GM18502 (cell line): ENCODE measurements at regions not wholly inside any gene's neighbourhood (a gene's known extent, or its start where the extent isn't known, plus 50 kb on each side); places are given as distances from the start of the nearest gene placed in this dataset.
A peak's percentile ranks its signal among the peaks of the same experiment; 100 is the strongest.

ENCODE experiments used
- ATAC-seq: cut with Tn5 transposase; IDR thresholded peaks from one replicate; pipeline ENCODE4 v1.9.1; 2021; ENCODE audit warnings: mild to moderate bottlenecking; ENCODE audit not compliant: unreplicated experiment, poor library complexity

DNA sequence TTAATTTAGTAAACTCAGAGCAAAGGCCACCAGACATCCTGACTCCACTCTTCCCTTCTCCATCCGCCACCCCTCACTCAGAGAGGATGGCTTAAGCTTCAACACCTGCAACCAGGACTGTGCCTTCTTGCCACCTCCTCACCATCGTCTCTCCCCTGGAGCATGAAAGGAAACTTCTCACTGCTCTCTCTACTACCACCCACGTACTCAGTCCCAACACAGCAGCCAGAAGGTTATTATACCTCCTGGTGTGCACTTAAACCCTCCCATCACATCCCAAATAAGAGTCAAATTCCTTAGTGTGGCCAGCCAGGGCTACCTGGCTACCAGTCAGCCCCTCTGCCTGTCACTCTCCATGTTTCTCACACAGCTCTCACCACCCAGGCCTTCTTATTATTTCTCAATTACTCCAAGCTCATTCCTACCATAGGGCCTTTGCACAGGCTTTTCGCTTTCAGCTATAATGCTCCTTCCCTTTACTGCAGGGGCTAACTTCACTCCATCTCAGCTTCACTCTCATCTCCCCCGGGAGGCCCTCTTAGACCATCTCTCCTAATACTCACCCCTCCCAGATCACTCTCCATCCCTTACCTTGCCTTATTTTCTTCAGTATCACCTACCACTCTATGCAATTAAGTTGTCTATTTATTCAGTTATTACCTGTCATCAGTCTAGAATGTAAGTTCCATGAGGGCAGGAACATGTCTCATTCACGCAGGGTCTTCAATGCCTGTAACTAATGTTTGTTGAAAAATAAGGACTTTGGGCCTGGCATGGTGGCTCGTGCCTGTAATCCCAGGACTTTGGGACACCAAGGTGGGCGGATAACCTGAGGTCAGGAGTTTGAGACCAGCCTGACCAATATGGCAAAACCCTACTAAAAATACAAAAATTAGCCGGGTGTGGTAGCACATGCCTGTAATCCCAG is 137.5 kb downstream of the TOMM20 start:
- ATAC-seq: no peak

DNA sequence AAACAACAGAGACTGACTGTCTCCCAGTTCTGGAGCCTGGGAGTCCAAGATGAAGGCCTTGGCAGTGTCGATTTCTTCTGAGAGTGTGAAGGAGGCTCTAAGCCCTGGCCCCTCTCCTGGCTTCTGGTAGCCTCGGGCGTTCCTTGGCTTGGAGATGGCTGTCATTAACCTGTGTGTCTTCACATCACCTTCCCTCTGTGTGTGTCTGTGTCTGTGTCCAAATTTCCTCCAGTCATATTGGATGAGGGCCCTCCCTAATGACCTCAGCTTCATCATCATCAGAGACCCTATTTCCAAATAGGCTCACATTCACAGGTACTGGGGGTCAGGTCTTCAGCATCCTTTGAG is 138.3 kb downstream of the TOMM20 start:
- no peak for ATAC-seq

DNA sequence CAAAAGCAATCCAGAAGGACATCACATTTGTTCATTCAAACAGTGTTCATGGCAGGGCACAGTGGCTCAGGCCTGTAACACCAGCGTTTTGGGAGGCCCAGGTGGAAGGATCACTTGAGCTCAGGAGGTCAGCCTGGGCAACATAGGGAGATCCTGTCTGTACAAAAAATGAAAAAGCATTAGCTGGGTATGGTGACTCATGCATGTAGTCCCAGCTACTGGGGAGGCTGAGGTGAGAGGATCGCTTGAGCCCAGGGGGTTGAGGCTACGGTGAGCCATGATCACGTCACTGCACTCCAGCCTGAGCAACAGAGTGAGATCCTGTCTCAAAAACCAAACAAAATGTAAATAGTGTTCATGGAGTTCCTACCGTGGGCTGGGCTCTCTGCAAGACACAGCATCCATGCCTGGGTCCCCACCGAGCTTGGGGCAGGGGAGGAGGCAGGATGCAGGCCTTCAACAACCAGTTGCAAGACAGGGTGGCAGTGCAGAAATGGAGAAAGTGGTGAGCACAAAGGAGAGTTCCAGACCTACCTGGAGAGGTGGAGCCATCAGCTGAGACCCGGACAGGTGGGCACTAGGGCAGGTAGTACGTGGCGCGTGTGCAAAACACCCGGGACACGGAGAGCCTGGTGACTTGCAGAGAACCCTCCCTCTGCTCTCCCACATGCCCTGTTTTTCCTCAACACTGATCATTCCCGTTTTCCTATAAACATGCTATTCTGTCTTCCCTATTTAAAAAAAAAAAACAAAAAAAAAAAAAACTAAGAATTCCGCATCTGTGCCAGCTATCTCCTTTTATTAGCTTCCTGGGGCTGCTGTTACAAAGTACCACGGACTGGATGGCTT is 138.9 kb downstream of the TOMM20 start:
- no peak for ATAC-seq

DNA sequence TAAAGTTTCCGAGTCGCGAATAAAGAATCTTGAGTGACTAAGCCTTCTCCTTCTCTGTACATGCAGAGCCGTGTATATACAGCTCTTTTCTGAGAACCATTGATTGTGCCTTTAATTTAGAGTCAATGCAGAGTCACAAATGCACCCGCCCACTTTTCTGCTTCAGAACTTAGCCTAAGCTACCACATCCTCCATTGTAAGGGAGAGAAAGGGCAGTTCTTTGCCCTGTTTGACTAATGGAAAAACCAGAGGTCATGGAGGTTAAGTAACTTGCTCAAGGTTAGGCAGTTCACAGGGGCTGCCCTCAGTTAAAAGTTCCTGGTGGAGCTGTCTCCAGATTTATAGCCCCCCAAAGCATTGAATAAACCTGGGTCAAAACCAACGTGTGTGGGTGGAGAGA is 139.6 kb downstream of the TOMM20 start:
- no peak for ATAC-seq

DNA sequence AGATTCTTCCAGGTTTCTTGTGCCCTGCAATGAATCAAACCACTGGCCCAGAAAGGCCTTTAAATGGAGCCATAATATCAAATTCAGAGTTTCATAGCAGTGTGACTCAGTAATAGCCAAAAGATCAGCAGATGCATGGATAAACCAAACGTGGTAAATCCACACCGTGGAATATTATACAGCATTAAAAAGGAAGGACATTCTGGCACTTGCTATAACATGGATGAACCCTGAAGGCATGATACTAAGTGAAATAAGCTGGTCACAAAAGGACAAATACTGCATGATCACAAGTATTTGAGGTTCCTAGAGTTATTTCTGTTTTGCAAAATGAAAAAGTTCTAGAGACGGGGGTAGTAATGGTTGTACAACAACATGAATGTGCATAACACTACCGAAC is 140.1 kb downstream of the TOMM20 start:
- ATAC-seq: no peak

DNA sequence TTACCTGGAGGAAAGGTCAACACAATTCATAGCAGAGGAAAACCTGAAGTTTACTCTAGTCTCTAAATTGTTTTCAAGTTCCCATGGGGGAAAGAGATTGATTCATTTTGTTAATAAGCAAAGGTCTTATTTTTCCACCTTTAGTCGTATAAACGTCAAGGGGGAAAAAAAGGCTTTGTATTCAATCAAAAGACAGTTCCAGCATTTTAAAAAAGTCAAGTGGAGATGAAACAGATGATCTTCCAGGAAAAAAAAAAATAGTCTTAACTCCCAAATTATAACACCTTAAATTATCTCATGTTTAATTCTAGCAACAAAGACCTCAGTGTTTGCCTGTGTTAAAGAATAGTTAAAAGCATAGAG is 140.5 kb downstream of the TOMM20 start:
- no peak for ATAC-seq

DNA sequence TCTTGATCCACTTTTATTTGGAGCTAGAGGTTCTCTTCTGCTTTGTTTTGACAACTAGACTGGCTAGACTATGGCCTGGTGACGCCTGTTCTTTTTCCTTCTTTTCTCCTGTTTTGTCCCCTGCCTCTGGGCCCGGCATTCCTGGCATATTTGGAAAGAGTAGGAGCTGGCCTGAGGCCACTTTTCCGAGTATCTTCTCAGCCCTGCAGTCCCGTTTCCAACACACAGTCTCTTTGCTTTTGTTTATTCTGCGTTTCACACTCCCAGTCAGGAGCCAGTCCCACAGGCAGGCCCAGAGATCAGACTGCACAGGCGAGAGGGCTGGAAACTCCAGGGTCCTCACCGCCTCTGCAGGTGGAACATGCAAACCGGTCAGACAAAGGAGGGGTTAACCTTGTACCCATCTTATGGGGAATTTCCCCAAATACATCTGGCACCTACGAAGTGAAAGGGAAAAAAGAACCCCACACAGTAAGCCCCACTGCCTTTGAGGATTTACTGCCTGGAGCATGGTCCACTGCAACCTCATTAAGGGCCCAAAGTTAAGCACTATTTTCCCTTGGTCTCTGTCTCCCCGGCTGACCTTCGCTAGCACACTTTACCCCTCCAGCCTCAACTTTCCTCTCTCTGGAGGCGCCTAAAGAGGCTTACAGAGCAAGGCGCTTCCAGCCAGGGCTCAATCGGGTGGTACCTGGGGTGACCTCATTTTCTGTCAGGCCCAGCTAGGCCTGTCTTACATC is 141.1 kb downstream of the TOMM20 start:
- ATAC-seq: peak; percentile 66

DNA sequence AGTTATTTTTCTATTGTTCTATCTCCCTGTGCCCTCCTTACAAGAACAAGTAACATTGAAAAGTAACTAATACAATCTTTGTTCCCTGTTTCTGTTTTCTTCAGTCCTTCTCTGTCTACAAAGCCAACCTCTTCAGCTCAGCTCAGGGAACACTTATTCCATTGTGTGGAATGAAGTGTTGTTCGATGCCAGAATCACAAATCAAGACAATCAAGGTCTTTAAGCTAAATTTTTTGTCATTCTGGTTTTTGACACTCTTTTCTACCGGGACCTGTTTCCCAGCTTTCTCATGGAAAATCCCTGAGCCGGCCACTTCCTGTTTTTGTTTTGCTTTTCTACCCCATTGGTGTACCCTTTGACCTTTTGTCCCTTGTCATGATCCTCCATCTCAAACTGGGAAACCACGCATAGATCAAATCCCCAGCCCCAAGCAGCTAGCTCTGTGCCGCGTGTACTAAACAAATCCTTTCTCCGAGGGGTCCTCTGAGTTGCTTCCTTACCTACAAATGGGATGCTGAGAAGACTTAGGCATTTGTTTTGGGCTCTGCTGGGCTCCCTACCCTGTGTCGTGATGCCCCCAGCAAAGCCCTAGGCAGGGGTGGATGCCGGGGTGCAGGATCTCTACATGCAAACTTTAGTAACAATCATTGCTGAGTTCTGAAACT is 141.8 kb downstream of the TOMM20 start:
- ATAC-seq: no peak

DNA sequence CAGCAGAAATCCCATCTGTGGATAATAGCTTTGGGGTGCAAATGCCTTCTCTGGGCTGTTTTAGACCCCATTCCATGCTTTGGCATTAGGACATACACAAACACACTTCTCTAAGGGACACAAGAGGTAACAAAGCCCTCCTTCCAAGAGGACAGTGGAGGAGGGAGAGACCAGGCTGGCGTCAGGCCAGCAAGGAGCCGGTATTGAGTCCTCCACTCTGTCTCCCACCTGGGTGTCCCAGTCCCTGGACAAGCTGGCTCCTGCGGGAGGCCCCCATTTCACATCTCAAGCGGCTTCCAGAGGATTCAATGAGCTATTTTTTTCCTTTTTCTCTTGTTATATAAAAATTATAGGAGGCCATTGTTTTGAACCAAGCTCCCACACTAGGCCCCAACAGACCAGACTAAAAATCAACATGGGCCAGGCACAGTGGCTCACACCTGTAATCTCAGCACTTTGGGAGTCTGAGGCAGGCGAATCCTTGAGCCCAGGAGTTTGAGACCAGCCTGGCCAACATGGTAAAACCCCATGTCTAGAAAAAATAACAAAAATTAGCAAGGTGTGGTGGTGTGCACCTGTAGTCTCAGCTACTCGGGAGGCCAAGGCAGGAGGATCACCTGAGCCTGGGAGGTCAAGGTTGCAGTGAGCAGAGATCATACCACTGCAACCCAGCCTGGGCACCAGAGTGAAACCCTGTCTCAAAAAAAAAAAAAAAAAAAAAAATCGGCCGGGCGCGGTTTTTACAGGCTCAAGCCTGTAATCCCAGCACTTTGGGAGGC is 142.9 kb downstream of the TOMM20 start:
- no peak for ATAC-seq

DNA sequence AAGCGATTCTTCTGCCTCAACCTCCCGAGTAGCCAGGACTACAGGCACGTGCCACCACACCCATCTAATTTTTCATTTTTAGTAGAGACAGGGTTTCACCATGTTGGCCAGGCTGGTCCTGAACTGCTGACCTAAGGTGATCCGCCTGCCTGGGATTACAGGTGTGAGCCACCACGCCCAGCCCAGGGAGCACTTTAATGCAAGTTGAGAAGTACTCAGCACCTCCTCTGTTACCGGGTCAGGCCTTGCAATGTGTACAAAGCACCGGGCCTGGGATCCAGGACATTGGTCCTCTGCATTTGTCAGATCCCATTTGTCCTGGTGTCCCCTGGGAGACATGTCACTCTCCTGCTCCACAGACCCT is 143.6 kb downstream of the TOMM20 start:
- no peak for ATAC-seq

DNA sequence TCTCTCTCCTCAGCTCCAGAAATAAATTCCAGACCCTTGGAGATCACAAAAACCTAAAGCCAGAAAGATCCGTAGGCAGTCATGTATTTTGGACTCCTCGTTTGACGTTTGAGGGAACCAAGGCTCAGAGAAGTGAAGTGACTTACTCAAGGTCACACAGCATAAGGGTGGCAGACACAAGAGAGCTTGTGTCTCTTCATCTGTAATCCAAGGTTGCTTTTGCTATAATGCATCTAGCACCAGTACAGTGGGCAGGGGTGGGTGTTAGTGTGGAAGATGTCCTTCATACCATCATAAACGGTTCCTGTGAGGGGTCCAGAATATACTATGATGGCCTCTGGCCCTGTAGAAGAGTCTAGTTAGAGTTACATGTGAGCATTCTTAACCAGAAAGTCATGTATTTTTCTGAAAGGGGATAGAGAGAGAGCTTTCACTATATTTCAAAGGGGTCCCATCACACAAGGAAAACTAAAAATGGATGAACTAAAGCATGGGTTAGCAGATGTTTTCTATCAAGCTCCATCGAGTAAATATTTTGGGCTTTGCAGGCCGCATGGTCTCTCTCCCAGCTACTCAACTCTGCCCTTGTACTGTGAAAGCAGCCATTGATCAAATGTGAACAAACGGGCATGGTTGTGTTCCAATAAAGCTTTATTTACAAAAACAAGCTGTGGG is 144.9 kb downstream of the TOMM20 start:
- no peak for ATAC-seq

DNA sequence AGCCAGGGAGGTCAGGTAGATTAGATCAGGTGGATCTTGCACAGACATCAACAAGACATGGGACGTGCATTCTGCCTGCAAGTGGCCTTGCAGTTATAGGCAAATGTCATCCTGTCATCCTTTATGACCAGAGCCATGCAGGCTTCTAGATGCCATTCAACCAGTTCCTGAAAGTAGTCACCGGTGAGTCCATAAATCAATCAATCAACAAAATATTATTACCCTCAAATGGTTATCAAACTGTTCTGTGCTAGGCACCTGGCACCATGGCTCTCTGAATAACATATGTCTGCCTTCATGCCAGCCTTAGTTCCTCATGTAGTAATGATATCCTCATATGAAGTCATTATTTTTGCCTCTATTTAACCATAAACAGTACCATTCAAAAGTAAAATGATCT is 146.9 kb downstream of the TOMM20 start:
- no peak for ATAC-seq

DNA sequence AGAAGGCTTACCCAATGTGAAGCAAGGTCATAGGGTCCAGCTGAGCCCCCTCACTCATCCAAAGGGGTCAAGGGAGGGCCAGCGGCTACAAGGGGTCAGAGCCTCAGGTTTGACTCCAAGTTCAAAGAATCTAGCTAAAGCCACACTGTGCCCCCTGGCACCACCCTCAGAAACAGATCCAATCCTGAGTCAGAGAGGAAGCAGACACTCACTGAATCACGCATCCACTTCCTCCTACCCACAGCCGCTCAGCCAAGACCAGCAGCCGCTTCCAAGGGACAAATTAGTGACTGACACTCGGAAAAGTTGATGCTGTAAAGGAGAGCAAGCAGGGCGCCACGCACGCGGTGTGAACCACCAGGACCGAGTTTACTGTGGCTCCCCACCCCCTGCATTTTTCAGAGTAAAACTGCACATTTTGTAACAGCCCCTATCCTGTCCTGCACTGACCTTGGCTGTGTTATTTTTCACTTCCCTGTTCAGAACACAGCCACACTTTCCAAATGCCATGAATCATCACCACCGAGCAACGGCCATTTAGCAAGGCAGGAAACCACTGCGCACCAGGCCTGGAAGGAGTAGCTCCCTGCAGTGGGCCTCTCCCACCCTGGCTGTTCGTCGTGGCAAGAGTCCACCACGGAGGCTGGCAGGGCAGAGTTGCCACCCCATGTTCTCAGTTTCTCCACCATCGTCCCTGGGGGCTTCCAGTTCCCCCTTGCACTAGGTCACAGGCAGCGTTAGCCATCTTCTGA is 147.8 kb downstream of the TOMM20 start:
- ATAC-seq: peak; percentile 45

DNA sequence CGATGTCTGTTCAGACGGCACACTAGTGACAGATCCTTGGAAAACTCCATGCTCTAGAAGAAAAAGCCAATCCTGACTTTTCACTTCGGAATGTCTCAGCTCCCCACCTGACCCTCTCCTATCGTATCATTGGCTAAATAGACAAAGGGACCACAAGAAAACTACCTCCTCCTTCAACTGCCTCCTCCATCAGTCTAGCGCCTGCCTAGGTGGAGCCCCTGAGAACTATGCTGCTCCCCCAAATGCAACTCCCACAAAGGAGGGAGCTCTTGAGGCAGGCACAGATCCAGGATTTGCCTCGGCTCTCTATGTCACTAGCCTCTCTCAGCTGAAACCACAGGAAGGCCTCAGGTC is 148.4 kb downstream of the TOMM20 start:
- ATAC-seq: peak; percentile 4

DNA sequence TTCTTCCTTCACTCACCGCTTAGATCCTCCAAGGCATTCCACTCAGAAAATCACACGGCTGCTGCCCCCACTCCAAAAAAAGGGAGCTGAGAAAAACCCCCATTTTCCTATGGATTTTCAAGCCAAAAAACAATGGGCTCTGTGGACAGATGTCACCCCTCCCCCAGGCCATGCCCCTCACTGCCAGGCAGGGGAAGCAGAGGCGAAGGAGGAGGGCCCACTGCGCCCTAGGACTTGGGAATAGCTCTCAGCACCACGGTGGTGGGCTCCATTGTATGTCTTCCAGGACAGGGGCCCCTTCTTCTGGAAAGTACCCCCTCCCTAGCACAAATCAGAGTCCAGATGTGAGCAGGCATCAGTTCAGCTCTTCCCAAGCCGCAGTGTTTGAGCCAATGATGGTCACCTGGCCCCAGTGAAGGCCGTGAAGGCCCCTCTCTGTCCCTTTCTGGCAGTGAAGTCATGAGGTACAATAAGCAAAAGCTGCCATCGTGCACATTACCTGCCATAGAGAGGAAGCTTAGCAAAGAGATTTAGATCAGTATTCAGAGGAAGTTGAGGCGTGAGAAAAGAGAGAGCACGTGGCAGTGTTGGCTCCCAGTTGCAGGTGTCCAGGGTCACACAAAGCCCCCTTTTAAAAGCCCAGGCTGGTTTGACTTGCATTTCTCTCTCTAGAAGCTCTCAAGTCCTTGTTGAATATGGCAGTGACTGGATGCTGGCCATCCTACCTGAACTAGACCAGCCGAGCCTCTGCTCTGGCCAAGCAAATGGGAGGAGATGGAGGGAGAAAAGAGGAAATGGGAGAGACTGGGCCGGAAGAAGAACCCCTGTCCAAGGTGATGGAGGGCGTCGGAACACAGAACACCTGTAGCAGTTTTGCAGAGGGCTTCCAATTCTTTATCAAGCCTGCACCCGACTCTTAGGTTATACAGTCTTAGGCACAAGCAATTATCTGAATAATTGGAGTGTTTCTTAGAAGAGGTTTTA is 149.0 kb downstream of the TOMM20 start:
- ATAC-seq: no peak

DNA sequence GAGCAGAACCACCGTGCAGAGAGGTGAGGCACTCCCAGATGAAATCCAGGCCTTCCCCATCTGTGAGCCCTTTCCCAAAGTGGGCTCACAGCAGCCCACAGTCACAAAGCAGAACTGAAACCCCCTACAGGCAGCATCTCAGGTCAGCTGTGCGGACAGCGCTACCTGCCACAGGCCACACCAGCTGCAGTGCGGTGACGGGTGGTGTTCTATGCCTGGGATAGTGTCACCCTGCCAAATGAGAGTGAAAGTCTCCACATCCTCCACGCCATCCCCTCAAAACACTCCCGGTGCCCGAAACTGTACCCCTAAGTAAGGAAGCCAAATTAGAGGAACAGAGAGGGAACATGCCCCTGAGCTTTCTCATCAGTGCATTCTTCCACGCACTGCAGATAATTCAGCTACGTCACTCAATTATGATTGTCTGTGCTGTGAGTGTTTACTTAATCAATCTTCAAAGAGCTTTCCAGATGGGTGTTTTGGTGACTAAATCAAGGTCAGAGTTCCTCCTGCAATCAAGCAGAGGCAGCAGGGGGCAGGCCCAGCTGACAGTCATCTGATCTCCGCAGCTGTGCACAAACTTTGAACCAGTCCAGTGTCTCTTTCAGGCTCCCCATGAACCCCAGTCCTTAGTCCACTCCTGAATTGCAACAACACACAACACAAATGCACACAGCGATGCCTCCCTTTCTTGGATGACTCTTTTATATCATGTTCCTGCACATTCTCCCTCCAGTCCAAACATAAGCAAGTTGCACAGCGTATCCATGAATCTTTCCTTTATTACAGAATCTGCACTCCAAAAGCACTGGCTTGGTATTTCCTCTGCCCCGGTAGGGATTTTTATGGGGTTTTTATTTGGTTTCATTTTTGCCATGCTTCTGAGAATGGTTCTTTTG is 150.0 kb downstream of the TOMM20 start:
- ATAC-seq: peak; percentile 72
